ENCODE measurements at regions not wholly inside any gene's neighbourhood (a gene's known extent, or its start where the extent isn't known, plus 50 kb on each side); places are given as distances from the start of the nearest gene placed in this dataset.

DNA sequence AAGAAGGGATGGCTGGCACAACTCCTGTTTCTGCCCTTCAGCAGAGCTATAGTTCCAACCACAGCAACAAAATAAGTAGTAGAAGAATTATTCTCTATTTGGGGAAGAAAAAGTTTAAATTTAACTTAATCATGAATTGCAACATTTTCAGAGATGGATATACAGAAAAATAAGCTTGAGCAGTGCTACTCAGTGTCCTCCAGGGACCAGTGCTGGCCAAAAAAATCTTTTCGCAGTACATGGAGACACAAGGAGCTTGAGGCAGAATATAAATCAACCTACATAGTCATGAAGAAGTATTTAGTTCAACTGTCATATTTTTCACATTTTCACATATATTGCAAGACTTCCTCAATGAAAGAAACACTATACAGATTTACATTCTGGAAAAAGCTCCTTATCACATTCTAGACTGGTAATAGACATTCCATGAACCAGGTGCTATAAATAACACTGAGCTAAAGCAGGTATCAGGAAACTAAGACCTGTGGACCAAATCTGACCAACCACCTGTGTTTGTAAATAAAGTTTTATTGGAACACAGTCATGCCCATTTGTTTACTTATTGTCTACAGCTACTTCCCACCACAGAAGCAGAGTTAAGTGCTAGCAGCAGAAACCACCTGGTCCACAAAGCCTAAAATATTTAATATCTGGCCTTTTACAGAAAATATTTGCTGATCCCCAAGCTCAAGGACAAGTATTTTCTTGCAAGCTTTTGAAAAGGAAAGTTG, 101.9 kb downstream of the RGS21 start:
- ChIA-PET POLR2A (no interaction called here), CTCF (interaction anchor here (1.1 kb wide), 1 partner anchor 1884 kb away, joined by 3 read pairs; no protein-coding TSS in a partner anchor)
- no peak for ATAC-seq
- no peak for FAIRE-seq
- Histone ChIP-seq H3K4me2 (no peak overlapping the region), H3K4me1 (no peaks in the 10 kb centered on the region), H3K4me3 (no peak overlapping the region), H3K27ac (no peak overlapping the region), H3K9me3 (no peaks in the 10 kb centered on the region)
- DNase-seq (ENCODE audit: low read depth in 1 of 2, low spot score in 1 of 2) = no peak
- TF ChIP-seq FOSB (CRISPR knock-in tag; IDR thresholded peaks at IDR 0.05) (no peak), RFX5 (IDR thresholded peaks at IDR 0.05) (no peak), SMC3 (IDR thresholded peaks at IDR 0.05) (no peak), KDM5A (IDR thresholded peaks at IDR 0.05) (no peak)
- TF ChIP-seq, protein P1, sequence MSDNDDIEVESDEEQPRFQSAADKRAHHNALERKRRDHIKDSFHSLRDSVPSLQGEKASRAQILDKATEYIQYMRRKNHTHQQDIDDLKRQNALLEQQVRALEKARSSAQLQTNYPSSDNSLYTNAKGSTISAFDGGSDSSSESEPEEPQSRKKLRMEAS (IDR thresholded peaks at IDR 0.05) = no peak
- 84% methylated on average over 1 of the region's 1 CpG for WGBS (ENCODE audit: missing lambda C conversion rate)

GRCh38 chr1:192430644-192431043, 113.9 kb downstream of the RGS21 start:
- H3K9me3 ChIP-seq = no peaks in the 10 kb centered on the region; the same call in 2 of the 3 replicates
- no peak overlapping the region for H3K27ac ChIP-seq
- ATAC-seq (no peak), DNase-seq (ENCODE audit: low read depth in 1 of 2, low spot score in 1 of 2) (no peak), FAIRE-seq (no peak)
- CTCF ChIA-PET = no interaction called here
- no peaks in the 10 kb centered on the region for H3K4me1 ChIP-seq
- H3K4me3 ChIP-seq = no peak overlapping the region
- POLR2A ChIA-PET = no interaction called here
- TF ChIP-seq, protein P2, sequence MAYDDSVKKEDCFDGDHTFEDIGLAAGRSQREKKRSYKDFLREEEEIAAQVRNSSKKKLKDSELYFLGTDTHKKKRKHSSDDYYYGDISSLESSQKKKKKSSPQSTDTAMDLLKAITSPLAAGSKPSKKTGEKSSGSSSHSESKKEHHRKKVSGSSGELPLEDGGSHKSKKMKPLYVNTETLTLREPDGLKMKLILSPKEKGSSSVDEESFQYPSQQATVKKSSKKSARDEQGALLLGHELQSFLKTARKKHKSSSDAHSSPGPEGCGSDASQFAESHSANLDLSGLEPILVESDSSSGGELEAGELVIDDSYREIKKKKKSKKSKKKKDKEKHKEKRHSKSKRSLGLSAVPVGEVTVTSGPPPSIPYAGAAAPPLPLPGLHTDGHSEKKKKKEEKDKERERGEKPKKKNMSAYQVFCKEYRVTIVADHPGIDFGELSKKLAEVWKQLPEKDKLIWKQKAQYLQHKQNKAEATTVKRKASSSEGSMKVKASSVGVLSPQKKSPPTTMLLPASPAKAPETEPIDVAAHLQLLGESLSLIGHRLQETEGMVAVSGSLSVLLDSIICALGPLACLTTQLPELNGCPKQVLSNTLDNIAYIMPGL (CRISPR knock-in tag; IDR thresholded peaks at IDR 0.05; ENCODE audit: borderline replicate concordance) = no peak
- TF ChIP-seq EHMT2 (IDR thresholded peaks at IDR 0.05; ENCODE audit: low read depth) (no peak), FOSB (CRISPR knock-in tag; IDR thresholded peaks at IDR 0.05) (no peak), SREBF2 (IDR thresholded peaks at IDR 0.05) (no peak), RFX5 (IDR thresholded peaks at IDR 0.05) (no peak), POLR2A (IDR thresholded peaks at IDR 0.05; ENCODE audit: low read length) (no peak), EP300 (IDR thresholded peaks at IDR 0.05) (no peak), MAZ (IDR thresholded peaks at IDR 0.05; ENCODE audit: borderline replicate concordance, low read depth, low read length) (no peak), SMC3 (IDR thresholded peaks at IDR 0.05) (no peak)
- TF ChIP-seq, protein P3, sequence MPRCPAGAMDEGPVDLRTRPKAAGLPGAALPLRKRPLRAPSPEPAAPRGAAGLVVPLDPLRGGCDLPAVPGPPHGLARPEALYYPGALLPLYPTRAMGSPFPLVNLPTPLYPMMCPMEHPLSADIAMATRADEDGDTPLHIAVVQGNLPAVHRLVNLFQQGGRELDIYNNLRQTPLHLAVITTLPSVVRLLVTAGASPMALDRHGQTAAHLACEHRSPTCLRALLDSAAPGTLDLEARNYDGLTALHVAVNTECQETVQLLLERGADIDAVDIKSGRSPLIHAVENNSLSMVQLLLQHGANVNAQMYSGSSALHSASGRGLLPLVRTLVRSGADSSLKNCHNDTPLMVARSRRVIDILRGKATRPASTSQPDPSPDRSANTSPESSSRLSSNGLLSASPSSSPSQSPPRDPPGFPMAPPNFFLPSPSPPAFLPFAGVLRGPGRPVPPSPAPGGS (IDR thresholded peaks at IDR 0.05) = no peak
- no peak overlapping the region for H3K4me2 ChIP-seq
- WGBS (ENCODE audit: missing lambda C conversion rate) = 34% methylated on average over 3 of the region's 3 CpGs

- Histone ChIP-seq H3K9me3 (no peaks in the 10 kb centered on the region; the same call in 2 of the 3 replicates), H3K27ac (no peak overlapping the region), H3K4me3 (no peak overlapping the region), H3K4me1 (peaks cover 28% of the 10 kb centered on the region), H3K4me2 (no peak overlapping the region)
- DNase-seq (ENCODE audit: low read depth in 1 of 2, low spot score in 1 of 2) (no peak), FAIRE-seq (no peak), ATAC-seq (no peak)
- ChIA-PET CTCF (no interaction called here), POLR2A (no interaction called here)
- no peak for TF ChIP-seq USF2 (IDR thresholded peaks at IDR 0.05)
- TF ChIP-seq MAZ (IDR thresholded peaks at IDR 0.05; ENCODE audit: borderline replicate concordance, low read depth, low read length) = no peak
- TF ChIP-seq FOSB (CRISPR knock-in tag; IDR thresholded peaks at IDR 0.05) = no peak
- no peak for TF ChIP-seq JUNB (IDR thresholded peaks at IDR 0.05)
- TF ChIP-seq FOSL2 (IDR thresholded peaks at IDR 0.05) = no peak
- no peak for TF ChIP-seq FOSL2 (CRISPR knock-in tag; IDR thresholded peaks at IDR 0.05)
- TF ChIP-seq ZNF302 (CRISPR knock-in tag; IDR thresholded peaks at IDR 0.05) = no peak
- no peak for TF ChIP-seq JUN (IDR thresholded peaks at IDR 0.05)
- WGBS (ENCODE audit: missing lambda C conversion rate) = 81% methylated on average over 4 of the region's 4 CpGs
Observed at GRCh38 chr1:192435704-192436103, 118.9 kb downstream of the RGS21 start.

All from A549 (cell line).